HG02884 (cell line): ENCODE measurements at regions not wholly inside any gene's neighbourhood (a gene's known extent, or its start where the extent isn't known, plus 50 kb on each side); places are given as distances from the start of the nearest gene placed in this dataset.
"Not testable (repeated sequence)": the region's sequence is repeated elsewhere in the genome, so short reads cannot be mapped to it uniquely, and the experiment has no call there.

Experiments used
- ATAC-seq: cut with Tn5 transposase; IDR thresholded peaks from one replicate; pipeline ENCODE4 v1.9.1; 2021; ENCODE audit warnings: mild to moderate bottlenecking, moderate library complexity; ENCODE audit not compliant: unreplicated experiment

- ATAC-seq = no peak
Observed at GRCh38 chr2:23028106-23028505, 356.9 kb upstream of the KLHL29 start.

GRCh38 chr2:23029111-23029510 is 355.9 kb upstream of the KLHL29 start:
- no peak for ATAC-seq

GRCh38 chr2:23029951-23030350 is 355.0 kb upstream of the KLHL29 start:
- no peak for ATAC-seq

GRCh38 chr2:23034996-23035395 is 350.0 kb upstream of the KLHL29 start:
- no peak for ATAC-seq

GRCh38 chr2:23036629-23037028 is 348.4 kb upstream of the KLHL29 start:
- no peak for ATAC-seq

GRCh38 chr2:23037596-23037995 is 347.4 kb upstream of the KLHL29 start:
- no peak for ATAC-seq

GRCh38 chr2:23041443-23041842 is 343.5 kb upstream of the KLHL29 start:
- no peak for ATAC-seq

GRCh38 chr2:23042216-23042906 is 342.6 kb upstream of the KLHL29 start:
- ATAC-seq = no peak

- ATAC-seq = no peak
Observed at GRCh38 chr2:23050388-23050787, 334.6 kb upstream of the KLHL29 start.

GRCh38 chr2:23053601-23054000 is 331.4 kb upstream of the KLHL29 start:
- ATAC-seq = no peak

GRCh38 chr2:23055251-23055650 is 329.7 kb upstream of the KLHL29 start:
- no peak for ATAC-seq

- ATAC-seq = not testable (repeated sequence)
Observed at GRCh38 chr2:23056846-23057245, 328.1 kb upstream of the KLHL29 start.

- no peak for ATAC-seq
Observed at GRCh38 chr2:23058435-23058834, 326.5 kb upstream of the KLHL29 start.

GRCh38 chr2:23065210-23065609 is 319.8 kb upstream of the KLHL29 start:
- no peak for ATAC-seq

GRCh38 chr2:23065936-23066335 is 319.0 kb upstream of the KLHL29 start:
- ATAC-seq = no peak

- ATAC-seq = no peak
Observed at GRCh38 chr2:23066686-23067085, 318.3 kb upstream of the KLHL29 start.

- no peak for ATAC-seq
Observed at GRCh38 chr2:23069156-23069555, 315.8 kb upstream of the KLHL29 start.

- no peak for ATAC-seq
Observed at GRCh38 chr2:23069923-23070322, 315.1 kb upstream of the KLHL29 start.

GRCh38 chr2:23073056-23073455 is 311.9 kb upstream of the KLHL29 start:
- no peak for ATAC-seq

- ATAC-seq = no peak
Observed at GRCh38 chr2:23073671-23074070, 311.3 kb upstream of the KLHL29 start.

GRCh38 chr2:23077596-23077995 is 307.4 kb upstream of the KLHL29 start:
- ATAC-seq = no peak

GRCh38 chr2:23078784-23079434 is 306.1 kb upstream of the KLHL29 start:
- no peak for ATAC-seq

GRCh38 chr2:23083966-23084365 is 301.0 kb upstream of the KLHL29 start:
- no peak for ATAC-seq
